A549 (cell line): ENCODE measurements at regions not wholly inside any gene's neighbourhood (a gene's known extent, or its start where the extent isn't known, plus 50 kb on each side); places are given as distances from the start of the nearest gene placed in this dataset.

Experiments used
- ATAC-seq, 2 experiments: fragments of 200-7000 bp in 1 of 2; fragments of >200 bp in 1 of 2; cut with Nextera tagmentation in 1 of 2; cut with Tn5 transposase in 1 of 2; 3 replicates each; pipeline versions ENCODE4 v1.8.0 to v1.9.1; 2018 to 2020; ENCODE audit warnings: mild to moderate bottlenecking in 1 of 2, moderate library complexity in 1 of 2
- CTCF ChIA-PET: fragments of 300-600 bp; sonication (Branson Sonifier 250); formaldehyde crosslinking; extraction: SDS; loops from one replicate; lab custom pipeline; 2021; ENCODE audit warnings: antibody characterized with exemption, inconsistent platforms; lab: Yijun Ruan, JAX
- POLR2A ChIA-PET: fragments of 350-600 bp; formaldehyde crosslinking; extraction: SDS; loops from one replicate; lab custom pipeline; 2021; ENCODE audit warnings: antibody characterized with exemption, inconsistent platforms; lab: Yijun Ruan, JAX
- DNase-seq, 2 experiments: peaks; one replicate each; pipeline versions ENCODE4 v3.0.0 to v3.0.0-alpha.2; 2011 to 2016; ENCODE audit warnings: low read depth in 1 of 2, low spot score in 1 of 2
- FAIRE-seq: peaks from 2 replicates; lab custom pipeline; 2011; peaks lifted over from hg19 to GRCh38; lab: Jason Lieb, UNC
- H3K27ac ChIP-seq, 2 experiments: fragments of >200 bp; sonication (Bioruptor Twin); formaldehyde crosslinking; 3 replicates each; pipeline ENCODE4 v1.5.1; 2016 to 2017
- H3K4me1 ChIP-seq: fragments of >200 bp; sonication (Bioruptor Twin); formaldehyde crosslinking; 3 replicates; pipeline ENCODE4 v1.6.1; 2016
- H3K4me2 ChIP-seq: fragments of >200 bp; sonication (Bioruptor Twin); formaldehyde crosslinking; 3 replicates; pipeline ENCODE4 v1.6.1; 2016
- H3K4me3 ChIP-seq: fragments of >200 bp; sonication (Bioruptor Twin); formaldehyde crosslinking; 3 replicates; pipeline ENCODE4 v1.5.1; 2016
- H3K9me3 ChIP-seq: fragments of >200 bp; sonication (Bioruptor Twin); formaldehyde crosslinking; 3 replicates; pipeline ENCODE4 v1.6.1; 2016
- ATOH8 ChIP-seq: fragments of 250-450 bp; sonication (Bioruptor Pico); IDR thresholded peaks from 2 replicates; pipeline ENCODE4 v1.5.0; 2020; ENCODE audit warnings: low read depth, mild to moderate bottlenecking, moderate library complexity
- CBX8 ChIP-seq: fragments of 200-600 bp; sonication (generic); IDR thresholded peaks from 2 replicates; pipeline ENCODE4 v1.6.1; 2016
- CEBPB ChIP-seq, 2 experiments: fragments of >200 bp in 1 of 2; sonication (Bioruptor Twin) in 1 of 2; formaldehyde crosslinking in 1 of 2; IDR thresholded peaks; 2 replicates each; pipeline ENCODE4 v1.6.1; 2012 to 2016
- ELK1 ChIP-seq: fragments of 150-350 bp; IDR thresholded peaks from 2 replicates; pipeline ENCODE4 v1.6.1; 2014; ENCODE audit warnings: low read depth, mild to moderate bottlenecking, low read length
- EP300 ChIP-seq, 2 experiments: fragments of >200 bp; sonication (Bioruptor Twin); formaldehyde crosslinking; IDR thresholded peaks; 2 replicates in 1 of 2; 3 replicates in 1 of 2; pipeline ENCODE4 v1.6.1; 2016 to 2017
- ESRRA ChIP-seq: fragments of 150-350 bp; IDR thresholded peaks from 2 replicates; pipeline ENCODE4 v1.6.1; 2014; ENCODE audit warnings: mild to moderate bottlenecking, low read length, borderline replicate concordance
- FOSB ChIP-seq: fragments of 250-450 bp; sonication (Bioruptor Pico); IDR thresholded peaks from 2 replicates; pipeline ENCODE4 v1.5.0; 2020; ENCODE audit warnings: mild to moderate bottlenecking, moderate library complexity
- FOSL2 ChIP-seq, 2 experiments: fragments of 450-650 bp in 1 of 2; fragments of >200 bp in 1 of 2; sonication (Bioruptor Twin) in 1 of 2; formaldehyde crosslinking; IDR thresholded peaks; 2 replicates each; pipeline versions ENCODE4 v1.5.0 to v1.6.1; 2016 to 2020; ENCODE audit warnings: mild to moderate bottlenecking in 1 of 2, moderate library complexity in 1 of 2
- GATA3 ChIP-seq: IDR thresholded peaks from 2 replicates; pipeline ENCODE4 v1.6.1; 2012; ENCODE audit warnings: borderline replicate concordance
- HEYL ChIP-seq: fragments of 250-450 bp; sonication (Bioruptor Pico); IDR thresholded peaks from 2 replicates; pipeline ENCODE4 v1.8.0; 2021; ENCODE audit warnings: mild to moderate bottlenecking, moderate library complexity
- HOXA7 ChIP-seq: fragments of 250-450 bp; sonication (Bioruptor Pico); IDR thresholded peaks from 2 replicates; pipeline ENCODE4 v1.5.0; 2020; ENCODE audit warnings: mild to moderate bottlenecking, moderate library complexity
- HOXB5 ChIP-seq: fragments of 250-450 bp; sonication (Bioruptor Pico); IDR thresholded peaks from 2 replicates; pipeline ENCODE4 v1.5.0; 2020; ENCODE audit warnings: mild to moderate bottlenecking, moderate library complexity
- JUN ChIP-seq, 2 experiments: fragments of >200 bp; sonication (Bioruptor Twin); formaldehyde crosslinking; IDR thresholded peaks; 2 replicates in 1 of 2; 3 replicates in 1 of 2; pipeline ENCODE4 v1.6.1; 2016 to 2017
- JUNB ChIP-seq: fragments of >200 bp; sonication (Bioruptor Twin); formaldehyde crosslinking; IDR thresholded peaks from 2 replicates; pipeline ENCODE4 v1.6.1; 2016
- KDM5A ChIP-seq: fragments of 200-600 bp; sonication (generic); IDR thresholded peaks from 2 replicates; pipeline ENCODE4 v1.6.1; 2016; ENCODE audit warnings: antibody characterized with exemption, mild to moderate bottlenecking
- MAFK ChIP-seq: fragments of 450-650 bp; IDR thresholded peaks from 2 replicates; pipeline ENCODE4 v1.6.1; 2014; ENCODE audit not compliant: partially characterized antibody
- MAX ChIP-seq: IDR thresholded peaks from 2 replicates; pipeline ENCODE4 v1.6.1; 2012
- NFE2L2 ChIP-seq: fragments of 150-350 bp; conservative IDR thresholded peaks from 2 replicates; pipeline ENCODE4 v1.6.1; 2014; ENCODE audit warnings: low read length
- NR3C1 ChIP-seq: fragments of >200 bp; sonication (Bioruptor Twin); formaldehyde crosslinking; IDR thresholded peaks from 3 replicates; pipeline ENCODE4 v1.6.1; 2017
- PHF8 ChIP-seq: fragments of 200-600 bp; sonication (generic); IDR thresholded peaks from 2 replicates; pipeline ENCODE4 v1.6.1; 2016; ENCODE audit warnings: low read depth, mild to moderate bottlenecking, antibody characterized with exemption, moderate library complexity, borderline replicate concordance
- POLR2A ChIP-seq: IDR thresholded peaks from 2 replicates; pipeline ENCODE4 v1.6.1; 2012; ENCODE audit warnings: mild to moderate bottlenecking, low read length
- POLR2AphosphoS2 ChIP-seq: conservative IDR thresholded peaks from 2 replicates; pipeline ENCODE4 v1.6.1; 2012; ENCODE audit warnings: low read length, improper control_type of control experiment, inconsistent platforms
- RARB ChIP-seq: fragments of 250-450 bp; sonication (Bioruptor Pico); IDR thresholded peaks from 2 replicates; pipeline ENCODE4 v1.8.0; 2021; ENCODE audit warnings: mild to moderate bottlenecking, moderate library complexity
- RCOR1 ChIP-seq: fragments of 150-350 bp; IDR thresholded peaks from 2 replicates; pipeline ENCODE4 v1.6.1; 2014; ENCODE audit warnings: antibody characterized with exemption, low read length, low read depth
- RNF2 ChIP-seq: fragments of 200-600 bp; sonication (generic); IDR thresholded peaks from 2 replicates; pipeline ENCODE4 v1.6.1; 2016; ENCODE audit warnings: low read depth, mild to moderate bottlenecking, antibody characterized with exemption, moderate library complexity, borderline replicate concordance
- SMC3 ChIP-seq: fragments of >200 bp; sonication (Bioruptor Twin); formaldehyde crosslinking; IDR thresholded peaks from 3 replicates; pipeline ENCODE4 v1.6.1; 2018; ENCODE audit warnings: inconsistent platforms
- SREBF2 ChIP-seq: fragments of 450-650 bp; IDR thresholded peaks from 2 replicates; pipeline ENCODE4 v1.6.1; 2014; ENCODE audit warnings: mild to moderate bottlenecking, moderate library complexity
- TFCP2L1 ChIP-seq: fragments of 250-450 bp; sonication (Bioruptor Pico); IDR thresholded peaks from 2 replicates; pipeline ENCODE4 v1.5.0; 2021; ENCODE audit warnings: mild to moderate bottlenecking
- TP53 ChIP-seq: fragments of 250-450 bp; sonication (Bioruptor Pico); IDR thresholded peaks from 2 replicates; pipeline ENCODE4 v1.5.0; 2021; ENCODE audit warnings: mild to moderate bottlenecking, moderate library complexity
- ZFP36 ChIP-seq: fragments of 450-650 bp; IDR thresholded peaks from 2 replicates; pipeline ENCODE4 v1.6.1; 2014; ENCODE audit warnings: borderline replicate concordance; ENCODE audit not compliant: partially characterized antibody
- ZNF302 ChIP-seq: fragments of 250-450 bp; sonication (Bioruptor Pico); IDR thresholded peaks from 2 replicates; pipeline ENCODE4 v1.9.0; 2021; ENCODE audit warnings: inconsistent platforms, mild to moderate bottlenecking, moderate library complexity
- WGBS: methylation state at CpG from one replicate; pipeline ENCODE4 v1.1.6; 2017; ENCODE audit errors: missing lambda C conversion rate; 5-methylcytosine and 5-hydroxymethylcytosine counted together

- POLR2A ChIA-PET = no interaction called here
- CTCF ChIA-PET = no interaction called here
- DNase-seq = no peak
- Histone ChIP-seq H3K4me2 (no peak overlapping the region), H3K27ac (no peak overlapping the region), H3K9me3 (no peaks in the 10 kb centered on the region), H3K4me3 (no peak overlapping the region), H3K4me1 (no peaks in the 10 kb centered on the region)
- TF ChIP-seq NR3C1 = no peak
- no peak for TF ChIP-seq SMC3
- no peak for TF ChIP-seq HOXB5
- TF ChIP-seq EP300 (IDR thresholded peaks at IDR 0.05) = no peak
- no peak for TF ChIP-seq MAX
- TF ChIP-seq NFE2L2 = no peak
- no peak for TF ChIP-seq SREBF2
- no peak for TF ChIP-seq ESRRA
- no peak for TF ChIP-seq FOSL2 (IDR thresholded peaks at IDR 0.05)
- TF ChIP-seq FOSL2 (CRISPR knock-in tag; IDR thresholded peaks at IDR 0.05) = no peak
- no peak for TF ChIP-seq HOXA7 (CRISPR knock-in tag)
- TF ChIP-seq ELK1 = no peak
- no peak for TF ChIP-seq ZFP36
- no peak for TF ChIP-seq JUN (IDR thresholded peaks at IDR 0.05)
- no peak for TF ChIP-seq KDM5A
- no peak for TF ChIP-seq PHF8
- TF ChIP-seq GATA3 = no peak
- TF ChIP-seq RCOR1 = no peak
- no peak for ATAC-seq
- no peak for FAIRE-seq
- WGBS = 13% methylated on average over 2 of the region's 3 CpGs
Measured at GRCh38 chr18:76285866-76286265, 209.2 kb downstream of the ZNF516 start.

GRCh38 chr18:76281565-76281964 is 213.5 kb downstream of the ZNF516 start:
- DNase-seq (no peak), ATAC-seq (no peak)
- CTCF ChIA-PET = no interaction called here
- H3K4me3 ChIP-seq = no peak overlapping the region
- H3K4me2 ChIP-seq = no peak overlapping the region
- TF ChIP-seq JUNB = no peak
- TF ChIP-seq HEYL (CRISPR knock-in tag) = no peak
- TF ChIP-seq CEBPB (IDR thresholded peaks at IDR 0.05) = no peak
- no peak for TF ChIP-seq CBX8
- TF ChIP-seq POLR2AphosphoS2 = no peak
- no peak for TF ChIP-seq SMC3
- no peak for TF ChIP-seq HOXB5
- TF ChIP-seq PHF8 = no peak
- no peak for TF ChIP-seq RNF2
- TF ChIP-seq GATA3 = no peak
- no peak for TF ChIP-seq EP300 (IDR thresholded peaks at IDR 0.05)
- TF ChIP-seq RARB = no peak
- TF ChIP-seq, all 56 proteins: peak for 0
- POLR2A ChIA-PET = no interaction called here
- no peak for FAIRE-seq
- Histone ChIP-seq H3K4me1 (no peaks in the 10 kb centered on the region), H3K27ac (no peak overlapping the region), H3K9me3 (no peaks in the 10 kb centered on the region)
- WGBS = 16% methylated on average over 3 of the region's 5 CpGs

GRCh38 chr18:76277801-76278200 is 217.2 kb downstream of the ZNF516 start:
- WGBS = 1% methylated on average over 4 of the region's 4 CpGs
- Histone ChIP-seq H3K4me1 (no peaks in the 10 kb centered on the region), H3K4me3 (no peak overlapping the region), H3K4me2 (no peak overlapping the region), H3K27ac (no peak overlapping the region), H3K9me3 (no peaks in the 10 kb centered on the region)
- ATAC-seq (no peak), DNase-seq (no peak), FAIRE-seq (no peak)
- CTCF ChIA-PET = no interaction called here
- no peak for TF ChIP-seq TFCP2L1 (CRISPR knock-in tag)
- TF ChIP-seq ATOH8 = no peak
- no peak for TF ChIP-seq TP53 (CRISPR knock-in tag)
- no peak for TF ChIP-seq MAFK
- TF ChIP-seq ZFP36 = no peak
- TF ChIP-seq FOSB (CRISPR knock-in tag) = no peak
- no peak for TF ChIP-seq FOSL2 (IDR thresholded peaks at IDR 0.05)
- TF ChIP-seq FOSL2 (CRISPR knock-in tag; IDR thresholded peaks at IDR 0.05) = no peak
- TF ChIP-seq POLR2A = no peak
- TF ChIP-seq ZNF302 = no peak
- POLR2A ChIA-PET = no interaction called here
